Aorta (tissue), 5 donors: ENCODE measurements at regions not wholly inside any gene's neighbourhood (a gene's known extent, or its start where the extent isn't known, plus 50 kb on each side); places are given as distances from the start of the nearest gene placed in this dataset.

Experiments
- ATAC-seq: fragments of 200-7000 bp; cut with Tn5 transposase; one replicate; pipeline ENCODE4 v1.9.1; 2022; ENCODE audit warnings: moderate library complexity; ENCODE audit not compliant: low FRiP score
- DNase-seq, 2 donors: peaks; one replicate each; pipeline ENCODE4 v3.0.0-alpha.2; 2020
- H3K27ac ChIP-seq, 2 donors: one replicate each; pipeline ENCODE4 v1.5.1; 2013; ENCODE audit warnings: low read length in 2 of 2, mild to moderate bottlenecking in 2 of 2, moderate library complexity in 2 of 2, control low read depth in 1 of 2, inconsistent platforms in 1 of 2, low read depth in 1 of 2
- H3K27me3 ChIP-seq, 2 donors: one replicate each; pipeline ENCODE4 v1.6.1; 2013; ENCODE audit warnings: control low read depth in 1 of 2, low read length in 1 of 2, mild to moderate bottlenecking in 1 of 2, moderate library complexity in 1 of 2; ENCODE audit not compliant: insufficient read depth in 2 of 2, control insufficient read depth in 1 of 2
- H3K36me3 ChIP-seq, 2 donors: one replicate each; pipeline ENCODE4 v1.6.1; 2013; ENCODE audit warnings: control low read depth in 1 of 2, low read length in 1 of 2, mild to moderate bottlenecking in 1 of 2; ENCODE audit not compliant: insufficient read depth in 2 of 2, control insufficient read depth in 1 of 2
- H3K4me1 ChIP-seq, 2 donors: one replicate each; pipeline ENCODE4 v1.6.1; 2013; ENCODE audit warnings: low read length in 2 of 2, control low read depth in 1 of 2, mild to moderate bottlenecking in 1 of 2, moderate library complexity in 1 of 2; ENCODE audit not compliant: insufficient read depth in 2 of 2, control insufficient read depth in 1 of 2
- H3K4me3 ChIP-seq, 2 donors: one replicate each; pipeline ENCODE4 v1.5.1; 2013; ENCODE audit warnings: low read length in 2 of 2, control low read depth in 1 of 2, mild to moderate bottlenecking in 1 of 2
- H3K9me3 ChIP-seq: one replicate; pipeline ENCODE4 v1.6.1; 2013; ENCODE audit warnings: mild to moderate bottlenecking, low read length; ENCODE audit not compliant: control insufficient read depth
- WGBS, 2 donors: extraction: QIAGEN DNeasy Blood & Tissue Kit; methylation state at CpG; one replicate each; pipeline ENCODE4 v1.1.7; 2013; 5-methylcytosine and 5-hydroxymethylcytosine counted together
- intact Hi-C, 2 donors: fragments of 100-400 bp; cut with DNase I; formaldehyde crosslinking; loops; one replicate each; pipeline versions ENCODE4 v1.14.2 to v1.15.0; 2022
- donor health status: healthy with polysubstance abuse.
- donor health status: Bipolar disorder and iron deficiency.
- donor health status: DM: no; HTN: no; CAD: no.
- donor health status: DM: no; HTN: no; CAD: no.
- donor health status: DM: yes; HTN: yes; CAD: no.

- intact Hi-C loops: no loop called here
- WGBS, 2 donors: 90 to 91% methylated on average over 4 of the region's 4 CpGs
- no peak overlapping the region for H3K27ac ChIP-seq
- H3K9me3 ChIP-seq: no peaks in the 10 kb centered on the region
- DNase-seq (no peak), ATAC-seq (no peak)
- H3K4me3 ChIP-seq: no peak overlapping the region
- no peaks in the 10 kb centered on the region for H3K36me3 ChIP-seq
- H3K27me3 ChIP-seq: no peaks in the 10 kb centered on the region
- H3K4me1 ChIP-seq: no peaks in the 10 kb centered on the region
Measured at GRCh38 chr18:22086973-22087372, 82.4 kb upstream of the GATA6 start.

DNA sequence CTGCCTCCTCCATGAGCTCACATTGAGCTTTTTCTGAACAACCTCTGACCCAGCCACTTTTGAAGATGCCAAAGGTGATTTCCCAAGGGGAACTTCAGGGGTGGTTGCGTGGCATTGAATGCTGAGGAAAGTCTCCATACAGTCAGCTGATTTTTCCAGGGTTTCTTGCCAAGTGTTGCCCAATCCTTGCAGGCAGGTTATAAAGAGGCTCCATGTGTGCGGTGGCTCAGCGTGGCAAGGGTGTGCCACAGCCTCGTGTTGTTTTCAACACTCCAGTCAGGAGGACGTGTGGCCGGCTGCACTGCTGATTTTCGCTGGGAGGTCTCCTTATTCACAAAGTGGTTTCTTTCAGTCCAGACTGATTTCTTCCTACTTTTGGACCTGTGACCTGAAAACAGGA, 81.4 kb upstream of the GATA6 start:
- intact Hi-C loops: no loop called here
- no peaks in the 10 kb centered on the region for H3K4me1 ChIP-seq
- H3K4me3 ChIP-seq: no peak overlapping the region
- no peak for DNase-seq
- no peaks in the 10 kb centered on the region for H3K9me3 ChIP-seq
- no peaks in the 10 kb centered on the region for H3K27me3 ChIP-seq
- no peaks in the 10 kb centered on the region for H3K36me3 ChIP-seq
- no peak for ATAC-seq
- 86 to 89% methylated on average over 7 of the region's 7 CpGs for WGBS, 2 donors
- H3K27ac ChIP-seq: no peak overlapping the region

GRCh38 chr18:22088996-22089640, 80.3 kb upstream of the GATA6 start:
- ATAC-seq (no peak), DNase-seq (no peak)
- no peaks in the 10 kb centered on the region for H3K4me1 ChIP-seq
- intact Hi-C loops: no loop called here
- no peak overlapping the region for H3K27ac ChIP-seq
- no peaks in the 10 kb centered on the region for H3K9me3 ChIP-seq
- no peaks in the 10 kb centered on the region for H3K27me3 ChIP-seq
- WGBS, 2 donors: 95% methylated on average over 12 of the region's 12 CpGs
- H3K36me3 ChIP-seq: no peaks in the 10 kb centered on the region
- no peak overlapping the region for H3K4me3 ChIP-seq

GRCh38 chr18:22091341-22091740, 78.0 kb upstream of the GATA6 start:
- WGBS, 2 donors: 91 to 93% methylated on average over 2 of the region's 2 CpGs
- intact Hi-C loops: loop anchor here in 1 of 2 donors (10.0 kb wide), 1 partner anchor 53 kb away; no protein-coding TSS in a partner anchor

GRCh38 chr18:22093731-22094357, 75.5 kb upstream of the GATA6 start:
- intact Hi-C loops: loop anchor here in 1 of 2 donors (10.0 kb wide), 1 partner anchor 51 kb away; no protein-coding TSS in a partner anchor
- Histone ChIP-seq H3K4me3 (no peak overlapping the region), H3K27me3 (no peaks in the 10 kb centered on the region), H3K27ac (no peak overlapping the region), H3K9me3 (no peaks in the 10 kb centered on the region), H3K36me3 (no peaks in the 10 kb centered on the region), H3K4me1 (no peaks in the 10 kb centered on the region)
- ATAC-seq: no peak
- no peak for DNase-seq
- WGBS, 2 donors: 88 to 90% methylated on average over 12 of the region's 12 CpGs

More at GRCh38 chr18:22091341-22091740, 78.0 kb upstream of the GATA6 start:
- DNase-seq (no peak), ATAC-seq (no peak)
- Histone ChIP-seq H3K9me3 (no peaks in the 10 kb centered on the region), H3K36me3 (no peaks in the 10 kb centered on the region), H3K4me3 (no peak overlapping the region), H3K4me1 (no peaks in the 10 kb centered on the region), H3K27ac (no peak overlapping the region), H3K27me3 (no peaks in the 10 kb centered on the region)

- 83 to 86% methylated on average over 4 of the region's 4 CpGs for WGBS, 2 donors
- H3K4me1 ChIP-seq: no peaks in the 10 kb centered on the region
- DNase-seq (no peak), ATAC-seq (no peak)
- intact Hi-C loops: loop anchor here in 1 of 2 donors (10.0 kb wide), 1 partner anchor 50 kb away; no protein-coding TSS in a partner anchor
- H3K27me3 ChIP-seq: no peaks in the 10 kb centered on the region
- no peak overlapping the region for H3K27ac ChIP-seq
- H3K9me3 ChIP-seq: no peaks in the 10 kb centered on the region
- no peaks in the 10 kb centered on the region for H3K36me3 ChIP-seq
- no peak overlapping the region for H3K4me3 ChIP-seq
Measured at GRCh38 chr18:22094358-22094734, 75.0 kb upstream of the GATA6 start.

DNA sequence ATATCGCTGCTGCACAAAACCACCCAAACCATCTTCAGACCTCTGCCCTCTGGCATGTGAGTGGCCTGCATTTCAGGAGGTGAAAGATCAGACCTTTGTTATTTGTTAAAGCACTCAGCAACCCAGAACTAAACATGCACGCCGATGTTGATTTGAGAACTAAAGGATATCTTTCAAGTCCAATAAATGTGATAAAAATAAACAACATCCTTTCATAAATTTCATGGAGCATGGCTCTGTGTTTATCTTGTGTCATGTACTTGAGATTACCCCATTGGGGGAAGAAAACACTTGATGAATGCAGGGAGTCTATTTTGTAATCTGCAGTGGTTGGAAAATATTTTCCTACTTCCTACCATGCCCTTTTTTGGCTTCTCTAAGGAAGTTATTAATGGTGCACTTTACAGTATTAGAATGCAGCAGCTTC, 70.8 kb upstream of the GATA6 start:
- intact Hi-C loops: loop anchor here in 1 of 2 donors (10.0 kb wide), 1 partner anchor 46 kb away; no protein-coding TSS in a partner anchor
- ATAC-seq (no peak), DNase-seq (no peak)
- Histone ChIP-seq H3K4me3 (no peak overlapping the region), H3K27me3 (no peaks in the 10 kb centered on the region), H3K27ac (no peak overlapping the region), H3K4me1 (no peaks in the 10 kb centered on the region), H3K9me3 (peaks cover 2% of the 10 kb centered on the region), H3K36me3 (no peaks in the 10 kb centered on the region)
- 64 to 69% methylated on average over 3 of the region's 3 CpGs for WGBS, 2 donors

- Histone ChIP-seq H3K36me3 (no peaks in the 10 kb centered on the region), H3K4me1 (no peaks in the 10 kb centered on the region), H3K27me3 (no peaks in the 10 kb centered on the region), H3K27ac (no peak overlapping the region), H3K4me3 (no peak overlapping the region), H3K9me3 (peaks cover 2% of the 10 kb centered on the region)
- intact Hi-C loops: loop anchor here in 1 of 2 donors (10.0 kb wide), 1 partner anchor 45 kb away; no protein-coding TSS in a partner anchor
- no peak for DNase-seq
- WGBS, 2 donors: 96 to 98% methylated on average over 2 of the region's 2 CpGs
- no peak for ATAC-seq
Measured at GRCh38 chr18:22099925-22100324, 69.5 kb upstream of the GATA6 start.

DNA sequence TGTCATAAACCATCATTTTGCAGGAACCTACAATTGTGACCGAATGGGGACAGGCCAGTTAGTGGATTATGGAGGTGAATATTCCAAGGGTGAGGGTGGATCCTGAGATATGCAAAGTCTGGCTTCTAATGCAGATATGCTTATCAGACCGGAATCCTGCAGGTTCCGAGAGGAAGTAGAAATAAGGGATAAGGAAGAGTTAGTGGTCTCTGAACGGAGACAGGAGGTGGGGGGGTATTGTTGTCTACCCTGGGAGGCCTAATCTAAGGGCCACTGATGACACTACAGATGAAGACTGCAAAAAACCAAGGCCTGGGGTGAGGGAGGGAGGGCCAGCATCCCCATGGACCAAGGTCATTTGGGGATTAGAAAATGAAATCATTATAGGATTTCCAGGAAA, 67.7 kb upstream of the GATA6 start:
- intact Hi-C loops: no loop called here
- no peak overlapping the region for H3K4me3 ChIP-seq
- peaks cover 2% of the 10 kb centered on the region for H3K9me3 ChIP-seq
- no peaks in the 10 kb centered on the region for H3K36me3 ChIP-seq
- no peaks in the 10 kb centered on the region for H3K27me3 ChIP-seq
- H3K27ac ChIP-seq: no peak overlapping the region
- WGBS, 2 donors: 95 to 96% methylated on average over 4 of the region's 4 CpGs
- ATAC-seq: no peak
- no peaks in the 10 kb centered on the region for H3K4me1 ChIP-seq
- no peak for DNase-seq
